DMS53 treated with DMSO at 0.1 percent for 48 hours (cell line): ENCODE measurements at regions not wholly inside any gene's neighbourhood (a gene's known extent, or its start where the extent isn't known, plus 50 kb on each side); places are given as distances from the start of the nearest gene placed in this dataset.

Experiments
- DNase-seq: peaks from one replicate; lab custom pipeline; 2025; ENCODE audit not compliant: unreplicated experiment; lab: John Stamatoyannopoulos, UW

DNA sequence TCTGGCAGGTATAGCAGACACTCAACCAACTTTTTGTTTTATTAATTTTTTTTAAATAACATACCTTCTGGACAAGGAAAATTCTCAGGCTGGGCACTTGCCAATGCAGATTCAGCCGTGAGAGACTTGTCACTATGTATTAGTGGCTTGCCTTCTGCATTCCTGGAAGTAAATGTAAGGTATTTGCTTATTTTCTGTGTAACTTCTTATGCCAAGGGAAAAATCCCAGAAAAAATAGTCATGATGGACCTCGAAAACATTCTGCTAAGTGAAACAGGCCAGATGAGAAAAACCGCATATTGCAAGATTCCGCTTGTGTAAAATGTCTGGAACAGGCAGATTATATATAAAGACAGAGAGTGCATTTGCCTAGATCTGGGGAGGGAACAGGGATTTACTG is 260.3 kb upstream of the DAPK1 start:
- no peak for DNase-seq

DNA sequence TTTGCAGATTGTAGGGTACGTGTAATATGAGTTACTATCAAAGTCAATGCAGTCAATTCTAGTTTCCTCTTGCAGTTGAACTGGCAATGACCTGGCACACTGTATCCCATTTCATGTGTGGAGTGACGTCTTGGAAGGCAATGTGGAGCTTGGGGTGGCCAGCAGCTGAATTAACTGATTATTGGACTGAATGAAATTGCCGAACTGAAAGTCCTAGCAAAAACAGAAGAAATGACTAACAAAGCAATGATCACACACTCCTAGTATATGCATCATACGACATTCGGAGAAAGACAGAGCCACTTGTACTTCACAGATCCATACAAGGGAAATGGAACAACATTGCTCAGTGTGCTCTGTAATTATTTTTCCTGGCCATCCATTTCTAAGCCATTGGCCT is 259.1 kb upstream of the DAPK1 start:
- DNase-seq = no peak

DNA sequence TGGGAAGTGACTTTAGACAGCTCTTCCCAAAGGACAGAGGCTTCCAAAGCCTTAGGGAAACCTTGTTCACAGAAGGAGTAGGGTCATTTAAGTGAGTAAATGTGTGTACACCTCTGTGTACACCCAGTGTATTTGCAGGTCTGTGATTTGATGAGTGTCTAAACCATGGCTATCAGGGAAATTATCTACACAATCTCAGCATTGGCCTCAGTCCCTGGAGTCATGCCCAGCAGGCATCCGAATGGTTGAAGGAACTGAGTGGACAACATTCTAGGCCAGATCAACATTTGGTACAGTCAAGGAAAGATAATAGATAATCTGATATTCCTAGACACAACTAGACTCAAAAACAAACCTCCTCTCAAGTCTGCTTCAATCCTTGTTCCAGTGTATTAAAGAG is 258.4 kb upstream of the DAPK1 start:
- DNase-seq = no peak

DNA sequence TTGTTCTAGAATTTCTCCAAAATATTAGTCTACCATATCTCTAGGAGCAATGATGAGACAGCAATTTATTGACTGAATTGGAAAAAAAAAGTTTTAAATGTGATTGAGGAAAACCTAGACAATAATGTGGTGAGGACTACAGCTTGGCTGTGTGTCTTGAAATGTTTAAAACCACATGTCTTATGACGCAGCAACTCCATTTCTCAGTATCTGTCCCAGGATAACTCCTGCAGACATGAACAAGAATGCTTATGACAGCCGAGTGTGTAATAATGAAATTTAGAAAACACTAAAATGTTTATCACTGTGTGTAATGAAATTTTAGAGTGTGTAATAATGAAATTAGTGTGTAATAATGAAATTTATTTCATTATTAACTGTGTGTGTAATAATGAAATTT is 254.1 kb upstream of the DAPK1 start:
- no peak for DNase-seq

DNA sequence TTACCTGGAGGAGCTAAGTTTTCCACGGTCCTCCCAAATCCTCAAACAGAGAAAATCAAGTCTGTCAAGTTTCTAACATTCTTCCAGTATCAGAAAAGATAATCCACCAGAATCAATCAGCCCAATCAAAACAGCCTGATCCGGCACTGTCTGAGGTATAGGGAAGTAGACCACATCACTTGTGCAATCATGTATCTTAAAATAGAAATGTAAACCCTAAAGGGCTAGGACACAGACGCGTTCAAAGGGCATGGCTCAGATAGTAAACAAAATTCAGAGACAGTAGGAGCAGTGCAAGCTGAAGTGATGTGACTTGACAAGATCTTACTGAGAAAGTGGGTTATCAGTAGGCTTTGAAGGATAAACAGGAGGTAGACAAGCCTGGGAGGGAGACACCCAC is 252.4 kb upstream of the DAPK1 start:
- no peak for DNase-seq

DNA sequence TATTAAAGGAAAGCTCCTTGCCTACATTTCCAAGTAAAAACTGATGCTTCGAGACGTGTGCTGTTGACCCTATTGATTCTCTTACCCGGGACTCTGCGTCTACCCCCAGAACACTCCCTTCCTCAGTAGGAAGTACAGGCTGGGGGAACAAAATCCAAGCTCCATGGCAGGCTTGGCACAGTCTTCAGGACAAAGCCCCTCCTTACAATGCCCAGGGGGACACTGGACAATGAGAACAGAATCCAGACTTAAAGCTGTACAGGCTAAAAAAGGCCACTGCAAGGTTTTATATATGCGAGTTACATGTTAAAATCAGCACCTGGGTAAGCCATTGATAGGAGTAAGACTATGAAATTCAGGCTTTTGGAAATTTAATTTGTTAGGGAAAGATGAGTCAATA is 250.6 kb upstream of the DAPK1 start:
- no peak for DNase-seq

DNA sequence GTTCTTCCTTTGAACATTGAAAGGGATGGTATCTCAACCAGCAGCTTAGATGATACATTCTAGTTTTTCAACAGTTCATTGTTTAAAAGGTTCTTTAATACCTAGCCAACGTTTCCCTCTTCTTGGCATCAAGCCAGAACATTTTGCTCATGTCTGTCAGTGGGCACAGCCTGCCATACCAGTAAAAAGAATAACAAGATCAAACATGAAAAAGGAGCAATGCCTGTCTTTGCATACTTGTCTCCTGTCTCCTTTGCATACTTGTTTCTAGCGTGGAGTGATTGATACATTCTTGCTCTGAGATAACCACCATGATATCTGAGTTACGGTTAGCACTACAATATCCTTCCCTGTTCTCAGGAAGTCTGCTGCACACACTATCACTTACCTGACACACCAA is 248.6 kb upstream of the DAPK1 start:
- DNase-seq = no peak

DNA sequence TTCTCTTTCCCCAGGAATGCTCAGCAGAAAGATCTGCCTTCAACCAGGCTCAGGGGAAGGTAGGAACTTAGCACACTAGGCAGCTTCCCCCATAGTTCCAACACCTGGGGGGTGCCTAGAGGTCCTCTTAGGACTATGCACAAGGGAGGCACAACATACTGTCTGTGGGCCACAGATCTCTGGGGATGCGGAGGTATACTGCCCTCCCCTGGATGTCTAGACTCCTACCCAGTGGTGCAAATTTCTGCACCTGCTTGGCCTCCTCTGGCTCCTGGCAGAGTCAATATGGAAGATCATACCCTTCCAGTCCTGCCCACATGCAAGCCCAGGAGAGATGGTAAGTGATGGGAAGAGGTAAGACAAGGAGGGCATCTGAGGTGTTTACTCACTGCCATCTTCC is 247.5 kb upstream of the DAPK1 start:
- no peak for DNase-seq

DNA sequence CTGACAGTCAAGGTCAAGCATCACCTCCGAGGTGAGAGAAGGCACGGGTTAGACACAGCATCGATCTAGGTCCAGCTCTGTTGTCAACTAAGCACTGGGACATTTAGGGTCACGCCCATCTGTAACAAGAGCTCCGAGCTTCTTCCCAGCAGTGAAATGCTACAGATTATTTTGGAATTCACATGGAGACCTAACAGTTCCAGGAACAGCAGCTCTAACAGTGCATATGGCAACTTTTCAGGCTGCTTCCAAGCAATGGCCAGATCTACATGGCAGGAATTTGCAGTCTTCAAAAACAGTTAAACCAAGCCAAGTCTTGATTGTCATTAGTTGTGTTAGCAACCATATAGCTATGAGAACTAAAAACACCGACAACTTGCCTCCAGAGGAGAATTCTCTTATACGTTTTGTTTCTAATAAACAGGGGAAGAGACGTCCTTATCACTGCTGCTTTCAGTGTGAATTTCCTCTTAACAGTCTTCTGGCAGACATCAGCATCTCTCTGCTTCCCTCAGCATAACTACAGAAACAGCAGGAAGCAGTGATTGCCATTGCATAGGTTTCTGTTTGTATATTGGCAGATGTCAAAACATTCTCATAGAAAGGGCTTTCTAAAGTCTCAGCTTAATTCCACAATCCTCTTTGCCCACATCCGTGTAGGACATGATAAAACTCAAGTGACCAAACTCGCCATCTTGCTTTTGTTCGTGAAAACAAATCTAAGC is 242.1 kb upstream of the DAPK1 start:
- no peak for DNase-seq

DNA sequence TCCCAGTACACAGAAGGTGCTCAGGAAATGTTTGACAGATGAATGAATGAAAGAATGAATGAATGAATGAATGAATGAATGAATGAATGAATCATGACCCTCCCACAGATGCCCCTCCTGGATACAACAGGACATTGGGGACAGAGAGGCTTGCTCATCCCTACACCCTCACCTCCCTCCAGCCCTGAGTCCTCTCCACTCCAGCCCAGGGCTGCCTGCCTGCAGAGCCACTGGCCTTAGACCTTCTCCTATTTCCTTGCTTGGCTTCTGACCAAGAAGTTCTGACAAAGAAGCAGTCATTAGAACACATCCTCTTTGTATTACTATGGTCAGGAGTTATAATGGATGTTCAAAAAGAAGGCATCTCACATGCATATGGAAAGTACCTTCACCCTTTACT is 240.7 kb upstream of the DAPK1 start:
- no peak for DNase-seq

DNA sequence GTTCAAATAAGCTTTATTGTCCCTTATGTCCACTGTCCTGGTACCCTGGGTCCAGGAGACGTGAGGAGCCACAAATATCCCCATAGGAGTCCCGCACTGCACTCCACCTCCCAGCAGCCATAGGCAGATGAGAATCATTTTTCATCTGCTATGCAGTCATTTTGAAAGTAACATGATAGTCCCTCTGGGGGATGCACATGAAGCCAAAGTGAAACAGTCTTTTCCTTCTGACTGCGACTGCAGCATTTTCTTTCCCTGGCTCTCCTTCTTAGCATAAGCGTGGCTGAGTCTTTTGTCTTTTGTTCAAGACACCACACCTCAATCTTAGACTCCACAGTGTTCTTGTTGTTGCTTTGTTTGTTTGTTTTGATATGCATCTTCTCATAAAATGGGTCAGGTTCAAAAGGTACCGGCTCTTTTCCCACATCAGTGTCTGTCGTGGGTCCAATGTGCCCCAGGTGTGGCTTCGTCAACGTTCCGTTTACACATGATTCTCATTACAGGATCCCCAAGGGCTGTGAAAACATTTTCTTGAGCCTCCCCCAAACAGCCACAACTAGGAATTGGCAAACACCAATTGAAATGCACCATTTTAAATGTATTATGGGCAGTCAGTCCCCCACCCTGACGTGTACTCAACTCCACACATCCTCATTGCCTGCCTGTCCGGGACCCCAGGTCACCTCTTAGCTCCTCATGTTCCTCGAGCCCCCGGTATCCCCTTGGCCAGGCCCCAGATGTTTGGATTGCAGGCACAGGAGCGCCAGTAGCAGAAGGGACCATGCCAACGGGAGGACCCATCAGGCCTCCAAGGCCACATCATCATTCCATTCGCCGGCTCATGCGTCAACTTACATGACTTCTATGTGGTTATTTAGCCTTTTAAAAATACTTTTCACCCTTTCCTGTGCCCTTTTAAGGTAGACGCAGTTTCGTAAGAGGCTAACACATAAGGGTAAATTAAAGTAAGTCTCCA is 237.8 kb upstream of the DAPK1 start:
- no peak for DNase-seq

DNA sequence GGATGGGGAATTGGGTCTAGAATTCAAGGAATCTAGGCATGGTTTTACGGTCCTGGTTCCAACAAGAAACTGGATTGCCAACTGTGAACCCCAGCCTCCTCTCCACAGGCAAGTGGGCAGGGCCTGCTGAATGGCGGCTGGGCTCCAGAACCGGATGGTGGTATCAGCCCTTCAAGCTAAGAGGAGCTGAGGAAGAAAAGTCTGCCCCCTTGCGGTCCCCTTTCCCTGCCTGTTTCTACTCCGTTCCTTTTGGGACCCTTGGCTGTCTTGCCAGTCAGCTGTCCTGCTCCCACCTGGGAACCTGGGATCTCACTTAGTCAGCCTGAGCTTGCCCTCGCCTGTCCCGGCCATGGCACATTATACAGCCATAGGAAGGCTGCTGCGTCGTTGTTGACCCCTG is 234.4 kb upstream of the DAPK1 start:
- no peak for DNase-seq

DNA sequence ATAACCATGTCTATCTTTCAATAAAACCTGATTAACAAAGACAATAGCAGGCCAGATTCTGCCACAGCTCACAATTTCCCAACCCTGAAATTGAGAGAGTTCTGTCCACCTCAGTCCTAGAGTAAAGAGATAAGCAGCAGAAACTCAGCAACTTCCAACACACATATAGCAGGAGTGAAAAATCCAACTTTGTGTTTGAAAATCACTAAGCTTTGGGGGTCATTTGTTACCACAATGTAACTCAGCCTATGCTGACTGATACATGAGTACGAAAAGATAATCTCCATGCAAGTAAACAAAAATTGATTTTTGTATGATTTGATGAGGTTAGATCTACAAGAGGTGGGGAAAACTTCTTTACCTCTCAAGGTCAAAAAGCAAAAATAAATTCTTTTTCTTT is 231.0 kb upstream of the DAPK1 start:
- DNase-seq = no peak

DNA sequence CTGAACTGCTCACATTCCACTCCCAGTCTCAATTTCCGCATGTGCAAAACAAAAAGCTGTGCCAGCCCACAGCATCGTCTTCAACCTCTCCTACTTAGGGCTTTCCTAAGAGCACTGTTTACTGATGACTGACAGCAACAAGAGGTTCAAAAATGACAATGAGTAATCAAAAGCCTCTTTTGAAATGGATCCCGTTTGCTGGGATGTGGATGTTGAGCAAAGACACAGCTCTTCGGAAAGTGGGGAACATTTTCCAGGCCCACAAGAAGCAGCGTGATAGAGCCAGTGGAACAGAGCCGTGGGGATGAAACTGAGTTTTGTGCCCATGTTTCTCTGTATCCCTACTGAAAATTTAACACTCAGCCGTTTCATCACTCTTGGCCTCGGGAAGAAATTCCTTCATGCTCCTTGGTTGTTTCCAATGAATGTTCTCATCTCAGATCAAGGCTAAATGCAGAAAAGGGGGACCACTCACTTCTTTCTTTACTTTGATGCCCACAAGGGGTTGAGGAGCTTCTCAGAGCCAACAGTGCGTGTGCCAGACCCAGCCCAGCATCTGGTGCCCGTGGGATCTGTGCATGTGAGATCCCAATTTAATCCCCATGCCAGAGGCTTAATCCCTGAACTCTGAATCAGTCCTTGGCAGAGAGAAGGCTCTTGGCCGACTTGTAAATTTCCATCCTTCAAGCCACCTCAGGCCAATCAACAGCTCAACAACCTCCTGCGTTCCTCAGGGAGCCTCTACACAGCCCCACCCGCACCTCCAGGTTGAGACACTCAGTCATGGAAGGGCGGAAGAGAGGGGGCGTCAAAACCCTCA is 230.2 kb upstream of the DAPK1 start:
- no peak for DNase-seq

DNA sequence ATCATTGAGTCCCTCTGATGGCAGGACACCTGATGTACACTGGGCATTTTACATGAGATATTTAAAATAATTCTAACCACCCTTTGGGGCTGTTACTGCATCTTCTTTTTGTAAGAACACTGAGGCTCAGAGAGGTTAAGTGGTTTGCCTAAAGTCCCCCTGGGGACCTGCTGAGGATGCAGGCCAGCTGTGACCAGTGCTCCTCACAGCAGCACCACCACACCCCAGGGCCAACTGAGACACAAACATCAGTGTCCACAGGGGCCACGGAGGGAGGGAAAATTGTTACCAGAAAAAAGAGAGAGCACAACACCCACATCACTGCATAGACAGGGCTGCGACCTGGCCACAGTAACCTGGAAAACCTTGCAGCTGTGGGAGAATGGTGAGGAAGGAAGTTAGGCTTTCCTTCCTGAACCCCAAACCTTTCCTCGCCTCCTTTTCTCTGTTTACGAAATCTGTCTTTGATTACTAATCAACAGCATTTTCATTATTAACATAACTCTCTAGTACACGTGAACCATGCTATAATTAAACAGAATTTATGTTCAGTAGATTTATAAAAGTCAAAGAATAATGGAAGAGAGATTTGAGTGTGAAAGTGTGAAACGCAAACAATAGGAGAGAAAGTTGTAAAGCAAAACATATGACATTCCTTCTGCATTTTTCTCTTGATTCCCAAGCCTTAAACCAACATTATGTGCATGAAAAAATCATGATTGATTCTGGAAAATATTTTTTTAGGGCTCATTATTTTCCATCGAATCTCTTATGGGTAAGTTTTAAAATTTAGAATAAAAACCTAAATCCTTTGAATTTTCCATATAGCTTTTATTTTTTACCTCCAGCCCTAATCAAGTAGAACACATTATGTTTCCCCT is 228.1 kb upstream of the DAPK1 start:
- no peak for DNase-seq

DNA sequence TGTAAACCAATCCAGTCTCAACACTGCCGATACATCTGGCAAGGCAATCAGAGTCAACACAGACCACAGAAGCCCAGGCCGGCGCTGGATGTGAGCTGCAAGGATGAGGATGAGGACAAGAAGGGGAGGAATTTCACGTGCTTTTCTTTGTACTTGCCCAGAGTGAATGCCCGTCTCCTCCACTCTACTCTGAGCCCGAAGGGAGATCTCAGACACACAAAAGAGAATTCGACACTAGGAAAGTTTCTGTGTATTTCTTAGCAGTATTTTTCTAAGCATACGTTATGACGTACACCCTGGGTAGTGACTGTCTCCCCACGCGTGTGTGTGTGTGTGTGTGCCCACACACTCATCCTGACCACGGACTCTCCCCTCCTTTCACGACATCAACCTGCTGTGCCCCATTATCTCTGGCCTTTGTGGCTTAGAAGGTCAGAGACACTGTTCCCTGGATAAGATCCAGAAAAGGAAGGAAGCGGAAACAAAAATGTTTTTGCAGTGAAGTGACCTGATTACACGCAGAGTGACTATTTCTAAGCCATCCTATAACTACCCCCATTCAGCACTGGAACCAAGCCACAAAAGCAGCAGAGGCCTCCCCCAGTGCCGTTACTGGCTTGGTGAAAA is 227.3 kb upstream of the DAPK1 start:
- DNase-seq = no peak

DNA sequence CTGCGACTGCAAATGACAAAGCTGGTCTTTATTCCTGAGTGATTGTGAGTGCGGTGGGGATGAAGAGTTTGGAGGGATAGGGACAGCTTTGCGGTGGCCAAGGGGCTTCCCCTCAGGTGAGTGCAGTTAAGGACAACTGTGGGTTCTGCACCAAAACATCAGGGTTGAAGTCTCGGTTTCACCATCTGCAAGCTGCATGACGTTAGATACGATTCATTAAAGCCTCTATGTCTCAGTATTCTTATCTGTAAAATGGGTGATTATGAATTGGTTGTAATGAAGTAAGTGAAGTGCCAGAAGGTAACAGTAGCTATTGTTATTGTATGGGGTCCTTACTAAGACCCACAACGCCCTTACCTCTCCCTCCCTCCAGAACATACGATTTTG is 226.8 kb upstream of the DAPK1 start:
- no peak for DNase-seq

DNA sequence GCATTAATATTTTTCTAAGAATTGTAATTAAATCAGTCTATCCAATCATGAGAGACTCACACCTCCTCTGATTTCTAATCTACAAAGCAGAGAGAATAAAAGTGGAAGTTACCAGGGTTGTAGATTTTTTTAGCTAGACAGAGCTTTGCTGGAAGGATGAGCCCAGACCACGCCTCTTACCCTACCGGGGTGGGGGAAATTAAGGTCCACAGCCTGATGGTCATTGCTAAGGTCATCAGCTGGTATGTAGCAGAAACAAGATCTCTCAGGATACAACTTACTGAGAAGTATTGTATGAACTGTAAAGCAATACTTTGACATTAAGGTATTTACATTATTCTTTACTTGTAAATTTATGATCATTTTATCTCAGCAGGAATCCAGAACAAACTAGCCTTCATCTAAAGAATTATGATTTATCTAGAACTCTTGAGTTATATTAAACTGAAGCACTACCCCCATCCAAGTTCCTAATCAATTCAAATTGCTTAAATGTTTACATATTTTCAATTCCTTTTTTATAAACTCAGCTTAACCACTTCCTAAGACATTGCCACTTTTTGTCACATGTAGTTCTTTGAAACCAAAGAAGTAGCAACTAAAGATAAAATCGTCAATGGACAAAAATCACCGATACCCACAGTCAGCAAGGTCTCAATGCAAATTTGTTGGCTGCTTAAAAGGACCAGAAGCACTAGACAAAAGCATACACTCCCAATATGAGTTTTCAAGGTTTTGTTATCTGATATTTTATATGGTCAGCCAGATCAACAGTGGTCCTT is 225.8 kb upstream of the DAPK1 start:
- no peak for DNase-seq

DNA sequence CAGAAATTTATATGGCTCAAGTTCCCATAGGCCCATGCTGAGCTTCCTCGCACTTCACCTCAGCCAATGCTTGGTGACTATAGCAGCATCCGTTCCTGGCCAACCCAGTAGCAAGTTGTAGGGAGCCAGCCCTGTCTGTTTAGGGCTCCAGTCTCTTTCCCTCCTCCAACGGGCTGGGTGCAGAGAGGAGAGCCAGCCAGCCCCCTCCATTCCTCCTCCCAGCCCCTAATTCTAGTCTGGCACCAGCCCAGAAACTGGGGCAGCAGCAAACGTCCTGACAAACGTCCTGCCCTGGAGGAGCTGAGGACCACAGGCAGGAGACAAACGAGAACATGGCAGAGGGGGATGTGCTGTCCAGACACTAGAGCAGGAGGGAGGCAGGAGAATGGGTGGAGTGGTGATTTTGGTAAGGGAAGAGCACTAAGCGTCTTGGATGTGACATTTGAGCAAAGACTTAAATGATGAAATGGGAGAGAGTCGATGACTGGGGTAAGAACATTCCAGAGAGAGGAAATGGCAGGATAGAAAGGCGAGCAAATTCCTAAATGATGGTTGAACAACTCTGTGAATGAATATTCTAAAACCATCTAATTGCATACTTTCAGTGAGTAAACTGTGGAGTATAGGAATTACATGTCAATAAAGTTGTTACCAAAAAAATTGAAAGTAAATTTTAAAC is 222.5 kb upstream of the DAPK1 start:
- DNase-seq = no peak
